ENCODE measurements at regions not wholly inside any gene's neighbourhood (a gene's known extent, or its start where the extent isn't known, plus 50 kb on each side); places are given as distances from the start of the nearest gene placed in this dataset.
"Not testable (repeated sequence)": the region's sequence is repeated elsewhere in the genome, so short reads cannot be mapped to it uniquely, and the experiment has no call there.

GRCh38 chr3:30520699-30521098, 85.7 kb upstream of the TGFBR2 start:
- peak; percentile 34 for DNase-seq (ENCODE audit: low read depth, low spot score)

- no peak for DNase-seq (ENCODE audit: low read depth, low spot score)
Measured at GRCh38 chr3:30521156-30521715, 85.2 kb upstream of the TGFBR2 start.

DNA sequence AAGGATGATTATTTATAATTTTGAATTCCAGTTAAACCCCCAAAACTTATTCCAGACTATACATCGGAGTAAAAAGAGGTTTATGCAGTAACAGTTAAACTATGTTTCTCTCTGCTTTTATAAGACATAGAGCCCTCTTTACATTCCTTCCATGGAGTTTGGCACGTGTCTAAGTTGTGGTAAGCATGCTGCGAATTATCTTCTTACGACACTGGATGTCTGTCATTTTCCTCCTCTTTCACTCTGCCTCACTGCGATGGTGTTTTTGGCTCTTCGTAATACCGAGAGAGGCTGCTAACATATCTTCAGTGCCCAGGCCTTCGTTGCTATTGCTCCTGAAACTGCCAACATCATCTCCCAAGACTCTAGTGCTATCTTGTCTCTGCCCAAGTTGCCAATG, 83.9 kb upstream of the TGFBR2 start:
- DNase-seq (ENCODE audit: low read depth, low spot score), result no peak

- no peak for DNase-seq (ENCODE audit: low read depth, low spot score)
Measured at GRCh38 chr3:30523366-30523765, 83.0 kb upstream of the TGFBR2 start.

GRCh38 chr3:30524357-30525040, 81.9 kb upstream of the TGFBR2 start:
- DNase-seq (ENCODE audit: low read depth, low spot score), result no peak

GRCh38 chr3:30526031-30526430, 80.4 kb upstream of the TGFBR2 start:
- DNase-seq (ENCODE audit: low read depth, low spot score), result no peak

GRCh38 chr3:30527186-30527585, 79.2 kb upstream of the TGFBR2 start:
- no peak for DNase-seq (ENCODE audit: low read depth, low spot score)

DNA sequence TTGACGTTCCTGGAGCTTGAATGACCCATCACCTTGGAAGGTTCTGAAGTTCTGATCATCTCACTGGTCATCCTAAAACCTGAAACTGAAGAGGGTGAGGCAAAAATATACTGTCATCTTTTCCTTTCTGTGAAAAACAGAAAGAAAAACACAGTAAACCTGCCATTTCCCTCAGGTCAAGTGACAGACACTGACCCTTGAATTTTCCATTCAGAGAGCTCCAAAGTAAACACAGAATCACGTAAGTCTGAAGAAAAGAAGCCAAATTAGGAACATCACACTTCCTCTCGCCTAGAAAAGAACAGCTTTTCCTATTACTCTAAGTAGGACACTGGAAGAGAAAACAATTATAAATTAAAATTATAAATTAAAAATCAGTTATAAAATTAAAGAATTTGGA, 78.7 kb upstream of the TGFBR2 start:
- DNase-seq (ENCODE audit: low read depth, low spot score), result no peak

DNA sequence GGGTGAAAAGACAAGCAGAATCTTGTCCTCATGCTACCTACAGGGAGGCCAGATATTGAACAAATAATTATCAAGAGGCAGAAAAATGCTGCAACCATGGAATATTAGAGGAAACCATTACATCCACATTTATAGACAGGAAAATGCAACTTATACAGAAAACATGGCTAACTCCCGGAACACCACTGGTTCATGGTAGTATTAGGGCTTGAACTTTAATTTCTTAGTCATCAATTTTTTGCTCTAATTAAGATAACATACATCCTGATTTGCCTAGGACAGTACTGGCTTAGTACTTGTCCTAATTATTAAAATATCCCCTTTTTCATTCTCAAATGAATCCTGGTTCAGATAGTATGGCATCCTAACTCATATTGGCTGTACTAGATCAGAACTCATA, 76.3 kb upstream of the TGFBR2 start:
- no peak for DNase-seq (ENCODE audit: low read depth, low spot score)

GRCh38 chr3:30531017-30531570, 75.3 kb upstream of the TGFBR2 start:
- DNase-seq (ENCODE audit: low read depth, low spot score), result no peak

- no peak for DNase-seq (ENCODE audit: low read depth, low spot score)
Measured at GRCh38 chr3:30535525-30535924, 70.9 kb upstream of the TGFBR2 start.

DNA sequence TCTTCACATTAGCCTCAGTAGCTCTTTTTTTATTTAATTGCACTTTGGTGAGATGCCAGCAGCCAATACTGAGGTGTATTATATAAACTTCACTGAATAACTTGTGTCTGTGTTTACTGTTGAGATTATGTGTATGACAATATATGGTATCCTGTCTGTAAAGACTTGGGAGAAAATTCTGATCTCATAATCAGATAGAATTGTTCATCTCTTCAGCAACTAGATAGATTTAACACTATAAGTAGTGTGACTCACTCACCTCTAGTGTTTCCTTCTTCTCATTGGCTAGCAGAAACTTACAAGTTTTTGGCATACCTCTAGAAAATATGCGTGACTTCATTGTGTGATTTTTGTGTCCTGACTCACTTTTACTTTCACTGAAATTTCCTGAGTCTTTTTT, 67.6 kb upstream of the TGFBR2 start:
- peak; percentile 74 for DNase-seq (ENCODE audit: low read depth, low spot score)

- no peak for DNase-seq (ENCODE audit: low read depth, low spot score)
Measured at GRCh38 chr3:30539206-30539605, 67.2 kb upstream of the TGFBR2 start.

DNA sequence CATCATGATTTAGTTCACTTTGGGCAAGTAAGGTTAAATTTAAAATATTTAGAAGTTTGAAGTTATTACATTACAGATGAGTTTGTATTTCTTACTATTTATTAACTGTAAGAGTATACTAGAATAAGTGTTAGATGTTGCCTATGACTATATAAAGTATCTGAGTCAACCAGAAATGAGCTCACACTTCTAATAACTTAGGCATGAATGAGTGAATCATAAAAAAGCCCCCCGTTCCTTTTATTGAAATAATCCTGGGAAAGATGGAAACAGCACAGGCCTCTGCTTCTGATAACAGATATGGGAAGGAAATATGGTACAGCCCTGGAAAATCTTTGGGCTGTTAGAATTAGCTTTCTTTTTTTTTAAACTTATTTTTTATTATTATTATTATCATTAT, 66.6 kb upstream of the TGFBR2 start:
- peak; percentile 9 for DNase-seq (ENCODE audit: low read depth, low spot score)

DNA sequence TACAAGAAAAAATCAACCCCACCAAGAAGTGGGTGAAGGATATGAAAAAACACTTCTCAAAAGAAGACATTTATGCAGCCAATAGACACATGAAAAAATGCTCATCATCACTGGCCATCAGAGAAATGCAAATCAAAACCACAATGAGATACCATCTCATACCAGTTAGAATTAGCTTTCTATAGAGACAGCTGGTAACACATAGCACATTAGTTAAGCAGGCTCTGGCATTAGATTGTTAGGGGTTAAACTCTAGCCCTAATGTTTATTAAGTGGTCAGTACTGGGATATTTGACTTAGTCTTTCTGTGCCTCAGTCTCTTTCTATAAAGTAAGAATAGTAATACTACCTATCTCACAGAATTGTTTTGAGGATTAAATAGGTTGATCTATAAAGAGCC, 65.2 kb upstream of the TGFBR2 start:
- DNase-seq (ENCODE audit: low read depth, low spot score), result not testable (repeated sequence)

DNA sequence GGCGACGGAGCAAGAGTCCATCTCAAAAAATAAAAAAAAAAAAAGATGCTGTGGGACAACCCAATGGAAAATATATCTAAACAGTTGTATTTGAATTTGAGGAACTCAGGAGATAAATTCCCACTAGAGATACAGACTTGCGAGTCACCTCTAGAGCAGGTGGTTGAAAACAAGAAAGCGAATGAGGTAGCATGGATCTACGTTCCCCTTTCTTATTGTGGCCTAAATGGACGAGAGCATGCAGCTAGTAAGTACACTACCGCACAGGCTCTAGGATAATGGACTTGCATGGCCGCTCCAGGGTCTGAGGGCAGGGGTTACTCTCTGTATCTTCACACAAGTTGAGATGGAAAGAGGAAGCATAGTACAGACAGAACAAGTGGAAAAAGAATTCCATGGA, 63.5 kb upstream of the TGFBR2 start:
- no peak for DNase-seq (ENCODE audit: low read depth, low spot score)

DNA sequence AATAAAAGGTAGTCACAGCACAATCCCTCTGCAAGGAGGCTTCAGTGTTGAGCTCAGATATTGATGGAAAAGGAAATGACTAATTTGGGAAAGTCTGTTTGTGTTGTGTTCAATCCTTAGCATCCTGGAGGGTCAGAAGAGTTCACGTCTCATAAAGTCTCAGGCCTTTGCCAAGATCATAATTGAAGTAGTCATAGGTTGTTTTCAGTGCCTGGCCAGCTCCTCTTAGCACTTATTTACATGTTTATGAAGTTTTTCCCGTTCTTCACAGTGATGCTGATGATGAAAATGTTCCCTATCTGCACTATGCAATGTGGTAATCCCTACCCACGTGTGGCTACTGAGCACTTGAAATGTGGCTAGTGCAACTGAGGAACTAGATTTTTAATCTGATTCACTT, 61.6 kb upstream of the TGFBR2 start:
- peak; percentile 33 for DNase-seq (ENCODE audit: low read depth, low spot score)

DNA sequence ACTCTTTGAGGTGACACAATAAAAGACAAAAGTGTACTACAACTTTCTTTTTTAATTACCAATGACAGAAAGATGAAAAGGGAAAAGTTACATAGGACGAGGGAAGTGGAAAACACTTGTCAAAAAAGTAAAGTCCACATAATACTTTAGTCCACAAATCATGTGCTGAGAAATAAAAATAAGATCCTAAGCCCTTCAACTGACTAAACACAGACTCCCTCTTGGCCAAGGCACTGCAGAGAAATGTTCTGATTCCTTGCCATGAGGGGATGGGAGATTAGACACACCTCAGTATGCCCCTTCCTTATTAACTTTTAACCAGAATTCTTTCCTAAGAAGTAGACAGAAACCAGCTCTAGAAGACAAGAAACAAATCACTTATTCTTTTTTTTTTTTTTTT, 59.5 kb upstream of the TGFBR2 start:
- no peak for DNase-seq (ENCODE audit: low read depth, low spot score)

DNA sequence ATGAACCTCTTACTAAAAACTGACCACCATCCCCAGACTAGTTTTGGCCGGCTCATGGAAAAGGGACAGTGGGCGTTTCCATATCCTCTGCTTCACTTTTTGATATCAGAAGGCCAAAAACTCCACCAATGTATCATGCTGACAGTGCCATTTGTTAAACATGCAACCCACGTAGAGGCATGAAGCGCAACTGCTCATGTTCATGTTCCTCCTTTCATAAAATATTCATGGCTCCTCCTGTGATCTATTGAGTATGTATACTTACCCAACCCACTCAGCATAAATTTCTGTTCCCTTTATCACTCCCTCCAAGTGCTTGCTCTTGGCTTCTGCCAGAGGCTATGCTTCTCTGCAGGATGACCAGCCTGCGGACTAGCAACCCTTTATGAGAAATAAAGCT, 58.7 kb upstream of the TGFBR2 start:
- no peak for DNase-seq (ENCODE audit: low read depth, low spot score)

DNA sequence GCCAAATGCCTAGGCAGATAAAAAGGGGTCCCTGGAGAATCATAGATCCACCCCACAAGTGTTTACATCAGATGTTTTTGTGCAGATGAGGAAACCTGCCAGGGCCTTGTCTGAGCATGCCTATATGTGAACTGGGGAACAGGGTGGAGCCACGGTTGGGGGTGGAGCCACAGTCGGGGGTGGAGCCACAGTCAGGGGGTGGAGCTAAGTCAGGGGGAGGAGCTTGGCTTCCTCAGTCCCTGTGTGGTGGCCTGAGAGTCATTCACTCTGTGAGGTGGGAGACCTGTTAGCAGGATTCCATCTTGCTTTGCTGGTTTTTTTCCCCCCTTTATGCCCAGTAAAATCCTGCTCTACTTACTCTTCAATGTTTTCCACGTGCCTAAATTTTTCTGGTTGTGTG, 57.8 kb upstream of the TGFBR2 start:
- no peak for DNase-seq (ENCODE audit: low read depth, low spot score)

DNA sequence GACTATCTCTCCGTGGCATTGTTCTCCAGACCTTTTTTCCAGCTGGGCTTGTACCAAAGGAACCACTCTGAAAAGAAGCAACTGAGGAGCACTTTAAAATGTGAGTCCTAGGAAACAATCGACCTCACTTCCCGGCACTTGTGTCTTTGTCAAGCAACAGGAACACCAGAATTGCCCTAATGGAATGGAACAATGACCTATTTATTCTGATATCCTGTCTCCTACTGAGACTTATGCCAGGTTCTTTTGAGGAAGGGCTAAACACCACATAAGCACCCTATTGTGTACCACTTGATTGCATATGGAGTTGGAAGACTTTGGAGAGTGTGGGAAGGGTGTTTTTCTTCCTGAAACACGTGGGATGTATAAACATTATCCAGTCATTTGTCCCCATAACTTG, 56.8 kb upstream of the TGFBR2 start:
- DNase-seq (ENCODE audit: low read depth, low spot score), result no peak

DNA sequence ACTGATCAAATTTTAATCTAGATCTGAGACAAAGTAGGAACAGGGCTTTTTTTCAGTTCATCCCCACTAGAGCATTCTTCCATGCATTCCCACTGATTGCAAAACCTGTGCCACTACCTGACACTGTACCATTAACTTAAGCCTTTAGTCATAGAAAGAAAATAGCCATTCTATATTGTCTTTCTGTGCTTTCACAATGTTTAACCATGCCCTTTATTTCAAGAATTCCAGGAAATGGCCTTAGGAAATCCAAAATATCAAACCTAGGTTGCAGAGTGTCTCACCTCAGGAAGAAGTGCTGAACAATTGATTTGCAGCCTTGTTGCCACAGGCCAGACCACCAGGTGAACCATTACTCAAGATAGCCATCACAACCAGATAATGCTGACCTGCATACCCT, 56.2 kb upstream of the TGFBR2 start:
- no peak for DNase-seq (ENCODE audit: low read depth, low spot score)

- DNase-seq (ENCODE audit: low read depth, low spot score), result no peak
Measured at GRCh38 chr3:30551266-30551665, 55.1 kb upstream of the TGFBR2 start.

GRCh38 chr3:30551927-30552326, 54.5 kb upstream of the TGFBR2 start:
- DNase-seq (ENCODE audit: low read depth, low spot score), result no peak
